Trophoblast cell (in vitro differentiated cells and primary cell): ENCODE measurements at regions not wholly inside any gene's neighbourhood (a gene's known extent, or its start where the extent isn't known, plus 50 kb on each side); places are given as distances from the start of the nearest gene placed in this dataset.
A peak's percentile ranks its signal among the peaks of the same experiment; 100 is the strongest.

ENCODE experiments used
- DNase-seq, 2 donors: peaks; one replicate each; pipeline ENCODE4 v3.0.0-alpha.2; 2016
- H2AFZ ChIP-seq: 2 replicates; pipeline ENCODE4 v1.6.1; 2013; ENCODE audit warnings: low read length, moderate library complexity, mild to moderate bottlenecking; ENCODE audit not compliant: insufficient read depth, poor library complexity
- H2AK5ac ChIP-seq: 2 replicates; pipeline ENCODE4 v1.6.1; 2013; ENCODE audit warnings: mild to moderate bottlenecking, low read length
- H2BK120ac ChIP-seq: 2 replicates; pipeline ENCODE4 v1.6.1; 2013; ENCODE audit warnings: low read length, mild to moderate bottlenecking, moderate library complexity; ENCODE audit not compliant: insufficient read depth, poor library complexity
- H2BK12ac ChIP-seq: 2 replicates; pipeline ENCODE4 v1.6.1; 2013; ENCODE audit warnings: mild to moderate bottlenecking, low read length, moderate library complexity
- H2BK5ac ChIP-seq: 2 replicates; pipeline ENCODE4 v1.6.1; 2013; ENCODE audit warnings: low read length, low read depth, moderate library complexity, mild to moderate bottlenecking; ENCODE audit not compliant: poor library complexity
- H3K14ac ChIP-seq: 2 replicates; pipeline ENCODE4 v1.6.1; 2013; ENCODE audit warnings: mild to moderate bottlenecking, low read length
- H3K18ac ChIP-seq: 2 replicates; pipeline ENCODE4 v1.6.1; 2013; ENCODE audit warnings: mild to moderate bottlenecking, low read length
- H3K23ac ChIP-seq: 2 replicates; pipeline ENCODE4 v1.6.1; 2013; ENCODE audit warnings: low read length
- H3K27ac ChIP-seq: 2 replicates; pipeline ENCODE4 v1.5.1; 2013; ENCODE audit warnings: low read depth, mild to moderate bottlenecking, inconsistent platforms, low read length, moderate library complexity
- H3K27me3 ChIP-seq: 2 replicates; pipeline ENCODE4 v1.6.1; 2013; ENCODE audit warnings: inconsistent platforms, mild to moderate bottlenecking, low read length, moderate library complexity; ENCODE audit not compliant: insufficient read depth
- H3K36me3 ChIP-seq, 2 experiments: 1 replicate in 1 of 2; 2 replicates in 1 of 2; pipeline ENCODE4 v1.6.1; 2013; ENCODE audit warnings: low read length in 2 of 2, mild to moderate bottlenecking in 2 of 2, moderate library complexity in 1 of 2; ENCODE audit not compliant: insufficient read depth in 2 of 2, control insufficient read depth in 1 of 2
- H3K4ac ChIP-seq: 2 replicates; pipeline ENCODE4 v1.6.1; 2013; ENCODE audit warnings: low read depth, mild to moderate bottlenecking, low read length, moderate library complexity
- H3K4me1 ChIP-seq, 2 experiments: 1 replicate in 1 of 2; 2 replicates in 1 of 2; pipeline ENCODE4 v1.6.1; 2013; ENCODE audit warnings: low read length in 2 of 2, mild to moderate bottlenecking in 2 of 2, moderate library complexity in 1 of 2; ENCODE audit not compliant: insufficient read depth in 2 of 2, control insufficient read depth in 1 of 2
- H3K4me2 ChIP-seq: 2 replicates; pipeline ENCODE4 v1.6.1; 2013; ENCODE audit warnings: inconsistent platforms, mild to moderate bottlenecking, low read length, moderate library complexity
- H3K4me3 ChIP-seq: 2 replicates; pipeline ENCODE4 v1.5.1; 2013; ENCODE audit warnings: mild to moderate bottlenecking, low read depth, low read length, inconsistent platforms
- H3K79me1 ChIP-seq: one replicate; pipeline ENCODE4 v1.6.1; 2013; ENCODE audit warnings: low read length
- H3K79me2 ChIP-seq: 2 replicates; pipeline ENCODE4 v1.6.1; 2013; ENCODE audit warnings: low read length, mild to moderate bottlenecking; ENCODE audit not compliant: control insufficient read depth, insufficient read depth, poor library complexity
- H3K9ac ChIP-seq: 2 replicates; pipeline ENCODE4 v1.6.1; 2013; ENCODE audit warnings: mild to moderate bottlenecking, low read length
- H3K9me3 ChIP-seq: 2 replicates; pipeline ENCODE4 v1.6.1; 2013; ENCODE audit warnings: low read depth, mild to moderate bottlenecking, control low read depth, inconsistent platforms, low read length; ENCODE audit not compliant: insufficient read depth
- H4K12ac ChIP-seq: 2 replicates; pipeline ENCODE4 v1.6.1; 2013; ENCODE audit warnings: low read depth, mild to moderate bottlenecking, low read length, moderate library complexity
- H4K8ac ChIP-seq: 2 replicates; pipeline ENCODE4 v1.6.1; 2013; ENCODE audit warnings: low read depth, mild to moderate bottlenecking, low read length, moderate library complexity
- H4K91ac ChIP-seq: one replicate; pipeline ENCODE4 v1.6.1; 2013; ENCODE audit warnings: low read depth, mild to moderate bottlenecking, low read length, moderate library complexity
- WGBS: extraction: QIAGEN DNeasy Blood & Tissue Kit; methylation state at CpG from one replicate; pipeline ENCODE4 v1.1.7; 2013; ENCODE audit warnings: missing lambda C conversion rate; ENCODE audit not compliant: insufficient read length, insufficient coverage; ENCODE audit errors: extremely low coverage; 5-methylcytosine and 5-hydroxymethylcytosine counted together

DNA sequence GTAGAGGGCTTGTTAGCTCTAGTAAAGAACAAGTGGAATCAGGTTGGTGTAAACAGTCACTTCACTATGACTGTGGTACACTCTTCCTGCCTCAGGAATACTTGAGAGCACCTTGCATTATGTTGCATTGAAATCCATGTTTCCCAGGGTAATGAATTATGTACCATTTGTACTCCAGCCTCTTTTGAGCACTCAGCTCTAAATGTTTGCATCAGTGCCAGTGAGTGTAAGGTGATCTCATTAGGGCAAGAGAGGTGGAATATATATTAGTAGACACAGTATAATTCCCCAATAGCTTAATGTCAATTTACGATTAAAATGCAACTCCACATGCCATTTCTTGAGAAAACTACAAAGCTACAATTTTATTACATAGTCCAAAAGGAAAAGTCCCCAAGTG, 319.6 kb upstream of the POU3F2 start:
- H4K8ac ChIP-seq = no peak overlapping the region
- H3K79me1 ChIP-seq = no peaks in the 10 kb centered on the region
- no peak overlapping the region for H2BK12ac ChIP-seq
- H3K79me2 ChIP-seq = no peaks in the 10 kb centered on the region
- H3K9ac ChIP-seq = peak overlapping the region; percentile 58
- WGBS = no CpG with 5 or more reads among the region's 1 CpG
- H3K14ac ChIP-seq = no peak overlapping the region
- no peak overlapping the region for H3K4me3 ChIP-seq
- no peak overlapping the region for H2BK120ac ChIP-seq
- DNase-seq = no peak
- no peaks in the 10 kb centered on the region for H3K4me1 ChIP-seq
- H3K9me3 ChIP-seq = no peaks in the 10 kb centered on the region
- H4K91ac ChIP-seq = no peak overlapping the region
- no peaks in the 10 kb centered on the region for H3K27me3 ChIP-seq
- H2BK5ac ChIP-seq = no peak overlapping the region
- H3K4ac ChIP-seq = no peak overlapping the region
- H3K36me3 ChIP-seq = no peaks in the 10 kb centered on the region
- no peak overlapping the region for H3K23ac ChIP-seq
- no peak overlapping the region for H3K27ac ChIP-seq
- no peak overlapping the region for H3K4me2 ChIP-seq
- no peak overlapping the region for H4K12ac ChIP-seq
- H2AFZ ChIP-seq = no peak overlapping the region
- no peak overlapping the region for H2AK5ac ChIP-seq
- no peak overlapping the region for H3K18ac ChIP-seq

- H2BK120ac ChIP-seq = no peak overlapping the region
- H3K27ac ChIP-seq = no peak overlapping the region
- no peak overlapping the region for H3K18ac ChIP-seq
- no peak for DNase-seq
- no peaks in the 10 kb centered on the region for H3K9me3 ChIP-seq
- no peak overlapping the region for H3K9ac ChIP-seq
- no CpG with 5 or more reads among the region's 2 CpGs for WGBS
- no peaks in the 10 kb centered on the region for H3K27me3 ChIP-seq
- H3K4me1 ChIP-seq = no peaks in the 10 kb centered on the region
- H4K8ac ChIP-seq = no peak overlapping the region
- no peak overlapping the region for H3K23ac ChIP-seq
- no peak overlapping the region for H4K91ac ChIP-seq
- H3K4ac ChIP-seq = no peak overlapping the region
- H2BK5ac ChIP-seq = no peak overlapping the region
- no peak overlapping the region for H4K12ac ChIP-seq
- H2AFZ ChIP-seq = no peak overlapping the region
- no peaks in the 10 kb centered on the region for H3K79me2 ChIP-seq
- H3K79me1 ChIP-seq = no peaks in the 10 kb centered on the region
- H3K14ac ChIP-seq = no peak overlapping the region
- no peak overlapping the region for H2BK12ac ChIP-seq
- H3K4me2 ChIP-seq = no peak overlapping the region
- no peaks in the 10 kb centered on the region for H3K36me3 ChIP-seq
- H3K4me3 ChIP-seq = no peak overlapping the region
- H2AK5ac ChIP-seq = no peak overlapping the region
Measured at GRCh38 chr6:98516206-98516605, 318.2 kb upstream of the POU3F2 start.

DNA sequence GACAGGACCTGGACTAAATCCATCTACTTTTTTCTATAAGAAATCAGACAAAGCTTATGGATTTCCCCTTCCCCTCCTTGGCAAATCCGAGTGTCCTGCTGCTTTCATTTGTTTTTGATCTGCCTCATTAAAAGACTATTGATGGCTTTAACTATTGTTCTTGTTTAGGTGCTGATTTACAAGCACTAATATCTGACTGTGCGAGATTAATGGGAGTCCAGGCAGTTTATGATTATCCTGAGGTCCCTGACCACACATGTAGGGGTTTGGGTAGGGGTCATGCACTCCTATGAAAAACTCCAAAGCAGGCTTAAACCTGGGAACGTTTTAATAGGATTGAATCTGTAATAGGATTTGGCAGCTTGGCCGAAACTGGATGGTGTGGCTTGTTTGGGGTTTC, 317.5 kb upstream of the POU3F2 start:
- Histone ChIP-seq H3K23ac (no peak overlapping the region), H3K79me2 (no peaks in the 10 kb centered on the region), H3K27me3 (no peaks in the 10 kb centered on the region), H3K36me3 (no peaks in the 10 kb centered on the region), H3K9ac (no peak overlapping the region), H2BK12ac (no peak overlapping the region), H4K8ac (no peak overlapping the region), H3K4me3 (no peak overlapping the region), H3K4me1 (no peaks in the 10 kb centered on the region), H2BK5ac (no peak overlapping the region), H2BK120ac (no peak overlapping the region), H3K4ac (no peak overlapping the region), H2AFZ (no peak overlapping the region), H3K18ac (no peak overlapping the region), H4K12ac (no peak overlapping the region), H3K79me1 (no peaks in the 10 kb centered on the region), H4K91ac (no peak overlapping the region), H3K4me2 (no peak overlapping the region), H3K27ac (no peak overlapping the region), H3K9me3 (no peaks in the 10 kb centered on the region), H2AK5ac (no peak overlapping the region), H3K14ac (no peak overlapping the region)
- WGBS = no CpG with 5 or more reads among the region's 4 CpGs
- no peak for DNase-seq

GRCh38 chr6:98525860-98526259, 308.5 kb upstream of the POU3F2 start:
- no peaks in the 10 kb centered on the region for H3K79me2 ChIP-seq
- H3K23ac ChIP-seq = no peak overlapping the region
- H2AFZ ChIP-seq = no peak overlapping the region
- no peak overlapping the region for H4K91ac ChIP-seq
- no peak overlapping the region for H3K18ac ChIP-seq
- peaks cover 0 to 5% of the 10 kb centered on the region in 2 experiments for H3K4me1 ChIP-seq
- WGBS = no CpG with 5 or more reads among the region's 3 CpGs
- H2BK12ac ChIP-seq = no peak overlapping the region
- H3K4ac ChIP-seq = no peak overlapping the region
- DNase-seq = no peak
- no peak overlapping the region for H3K9ac ChIP-seq
- H3K9me3 ChIP-seq = no peaks in the 10 kb centered on the region
- no peak overlapping the region for H3K4me3 ChIP-seq
- no peak overlapping the region for H2BK120ac ChIP-seq
- H3K27ac ChIP-seq = no peak overlapping the region
- no peaks in the 10 kb centered on the region for H3K36me3 ChIP-seq
- no peak overlapping the region for H2AK5ac ChIP-seq
- no peak overlapping the region for H4K8ac ChIP-seq
- no peak overlapping the region for H3K4me2 ChIP-seq
- no peak overlapping the region for H2BK5ac ChIP-seq
- no peaks in the 10 kb centered on the region for H3K79me1 ChIP-seq
- no peaks in the 10 kb centered on the region for H3K27me3 ChIP-seq
- no peak overlapping the region for H3K14ac ChIP-seq
- H4K12ac ChIP-seq = no peak overlapping the region
